ENCODE measurements at regions not wholly inside any gene's neighbourhood (a gene's known extent, or its start where the extent isn't known, plus 50 kb on each side); places are given as distances from the start of the nearest gene placed in this dataset.
"Not testable (repeated sequence)": the region's sequence is repeated elsewhere in the genome, so short reads cannot be mapped to it uniquely, and the experiment has no call there.

GRCh38 chr3:152677491-152677890, 157.4 kb upstream of the P2RY1 start:
- DNase-seq: no peak
- Histone ChIP-seq H3K36me3 (no peaks in the 10 kb centered on the region), H3K27me3 (ENCODE audit: insufficient read depth, low read depth, severe bottlenecking) (no peaks in the 10 kb centered on the region), H3K9me3 (ENCODE audit: severe bottlenecking) (no peaks in the 10 kb centered on the region), H3K27ac (no peak overlapping the region), H3K4me3 (ENCODE audit: low read depth, low read length) (no peak overlapping the region)
- no peak for TF ChIP-seq CTCF (IDR thresholded peaks at IDR 0.05; ENCODE audit: low read depth, low read length)

GRCh38 chr3:152682477-152682876, 152.5 kb upstream of the P2RY1 start:
- DNase-seq: no peak
- no peak for TF ChIP-seq CTCF (IDR thresholded peaks at IDR 0.05; ENCODE audit: low read depth, low read length)
- Histone ChIP-seq H3K9me3 (ENCODE audit: severe bottlenecking) (peaks cover 6% of the 10 kb centered on the region), H3K27ac (no peak overlapping the region), H3K4me3 (ENCODE audit: low read depth, low read length) (no peak overlapping the region), H3K27me3 (ENCODE audit: insufficient read depth, low read depth, severe bottlenecking) (no peaks in the 10 kb centered on the region), H3K36me3 (no peaks in the 10 kb centered on the region)

- Histone ChIP-seq H3K27me3 (ENCODE audit: insufficient read depth, low read depth, severe bottlenecking) (no peaks in the 10 kb centered on the region), H3K27ac (no peak overlapping the region), H3K36me3 (no peaks in the 10 kb centered on the region), H3K4me3 (ENCODE audit: low read depth, low read length) (no peak overlapping the region), H3K9me3 (ENCODE audit: severe bottlenecking) (peaks cover 6% of the 10 kb centered on the region)
- DNase-seq: no peak
- TF ChIP-seq CTCF (IDR thresholded peaks at IDR 0.05; ENCODE audit: low read depth, low read length): no peak
Observed at GRCh38 chr3:152683521-152683999, 151.4 kb upstream of the P2RY1 start.

- no peak for DNase-seq
- no peak for TF ChIP-seq CTCF (IDR thresholded peaks at IDR 0.05; ENCODE audit: low read depth, low read length)
- H3K36me3 ChIP-seq: no peaks in the 10 kb centered on the region
- H3K27ac ChIP-seq: no peak overlapping the region
- H3K27me3 ChIP-seq (ENCODE audit: insufficient read depth, low read depth, severe bottlenecking): no peaks in the 10 kb centered on the region
- H3K9me3 ChIP-seq (ENCODE audit: severe bottlenecking): peaks cover 6% of the 10 kb centered on the region
- H3K4me3 ChIP-seq (ENCODE audit: low read depth, low read length): no peak overlapping the region
Observed at GRCh38 chr3:152684279-152684678, 150.7 kb upstream of the P2RY1 start.

- H3K9me3 ChIP-seq (ENCODE audit: severe bottlenecking): peaks cover 6% of the 10 kb centered on the region
- H3K36me3 ChIP-seq: no peaks in the 10 kb centered on the region
- no peak for TF ChIP-seq CTCF (IDR thresholded peaks at IDR 0.05; ENCODE audit: low read depth, low read length)
- no peaks in the 10 kb centered on the region for H3K27me3 ChIP-seq (ENCODE audit: insufficient read depth, low read depth, severe bottlenecking)
- no peak overlapping the region for H3K4me3 ChIP-seq (ENCODE audit: low read depth, low read length)
- peak; percentile 43 for DNase-seq
- no peak overlapping the region for H3K27ac ChIP-seq
Observed at GRCh38 chr3:152688313-152688712, 146.6 kb upstream of the P2RY1 start.

- H3K27me3 ChIP-seq (ENCODE audit: insufficient read depth, low read depth, severe bottlenecking); H3K9me3 ChIP-seq (ENCODE audit: severe bottlenecking); H3K27ac ChIP-seq; DNase-seq; H3K4me3 ChIP-seq (ENCODE audit: low read depth, low read length); H3K36me3 ChIP-seq: not testable (repeated sequence)
Observed at GRCh38 chr3:152692326-152692725, 142.6 kb upstream of the P2RY1 start.

- H3K27me3 ChIP-seq (ENCODE audit: insufficient read depth, low read depth, severe bottlenecking); DNase-seq; H3K36me3 ChIP-seq; H3K4me3 ChIP-seq (ENCODE audit: low read depth, low read length); H3K27ac ChIP-seq; H3K9me3 ChIP-seq (ENCODE audit: severe bottlenecking): not testable (repeated sequence)
Observed at GRCh38 chr3:152693521-152694250, 141.2 kb upstream of the P2RY1 start.

All from WERI-Rb-1 (cell line).